ENCODE measurements at regions not wholly inside any gene's neighbourhood (a gene's known extent, or its start where the extent isn't known, plus 50 kb on each side); places are given as distances from the start of the nearest gene placed in this dataset.
"Not testable (repeated sequence)": the region's sequence is repeated elsewhere in the genome, so short reads cannot be mapped to it uniquely, and the experiment has no call there.

- H3K4me1 ChIP-seq, result 0 out of 2 replicates have a peak, but pooled peaks cover 2% of the 10 kb centered on the region
- no peak for TF ChIP-seq Cebpa-rat (IDR thresholded peaks at IDR 0.05)
- H3K27ac ChIP-seq, result no peak overlapping the region
- H3K36me3 ChIP-seq, result no peaks in the 10 kb centered on the region
- H3K27me3 ChIP-seq, result no peaks in the 10 kb centered on the region
- H3K9ac ChIP-seq, result no peak overlapping the region
- no peak overlapping the region for H3K4me3 ChIP-seq
- H3K9me3 ChIP-seq, result no peaks in the 10 kb centered on the region
- no peaks in the 10 kb centered on the region for H4K20me1 ChIP-seq
- H3K4me2 ChIP-seq, result no peak overlapping the region
Measured at GRCh38 chr6:76214546-76214945, 142.1 kb upstream of the IMPG1 start.

- Histone ChIP-seq H4K20me1 (no peaks in the 10 kb centered on the region), H3K4me2 (peak overlapping the region; percentile 60), H3K9ac (no peak overlapping the region), H3K4me1 (peaks cover 33% of the 10 kb centered on the region), H3K27ac (no peak overlapping the region), H3K27me3 (no peaks in the 10 kb centered on the region), H3K9me3 (peaks cover 45% of the 10 kb centered on the region), H3K4me3 (no peak overlapping the region), H3K36me3 (no peaks in the 10 kb centered on the region)
- TF ChIP-seq Cebpa-rat (IDR thresholded peaks at IDR 0.05), result no peak
Measured at GRCh38 chr6:76174722-76175121, 102.3 kb upstream of the IMPG1 start.

GRCh38 chr6:76166874-76167273, 94.4 kb upstream of the IMPG1 start:
- Histone ChIP-seq H3K4me3 (no peak overlapping the region), H3K9ac (no peak overlapping the region), H3K9me3 (peaks cover 58% of the 10 kb centered on the region), H3K4me2 (no peak overlapping the region), H3K36me3 (no peaks in the 10 kb centered on the region), H3K27ac (no peak overlapping the region), H3K4me1 (peaks cover 6% of the 10 kb centered on the region; the same call in 1 of the 2 replicates), H3K27me3 (no peaks in the 10 kb centered on the region), H4K20me1 (no peaks in the 10 kb centered on the region)
- TF ChIP-seq Cebpa-rat (IDR thresholded peaks at IDR 0.05), result no peak

- peaks cover 6% of the 10 kb centered on the region; the same call in 1 of the 2 replicates for H3K4me1 ChIP-seq
- no peak overlapping the region for H3K4me2 ChIP-seq
- H3K27ac ChIP-seq, result no peak overlapping the region
- H3K9ac ChIP-seq, result no peak overlapping the region
- no peak overlapping the region for H3K4me3 ChIP-seq
- no peaks in the 10 kb centered on the region for H4K20me1 ChIP-seq
- no peaks in the 10 kb centered on the region for H3K36me3 ChIP-seq
- peaks cover 54% of the 10 kb centered on the region for H3K9me3 ChIP-seq
- no peak for TF ChIP-seq Cebpa-rat (IDR thresholded peaks at IDR 0.05)
- no peaks in the 10 kb centered on the region for H3K27me3 ChIP-seq
Measured at GRCh38 chr6:76166297-76166696, 93.8 kb upstream of the IMPG1 start.

- Histone ChIP-seq H3K4me3 (no peak overlapping the region), H3K9ac (no peak overlapping the region), H3K36me3 (no peaks in the 10 kb centered on the region), H3K4me1 (peaks cover 6% of the 10 kb centered on the region; the same call in 1 of the 2 replicates), H3K4me2 (no peak overlapping the region), H4K20me1 (no peaks in the 10 kb centered on the region), H3K9me3 (peaks cover 50% of the 10 kb centered on the region), H3K27me3 (no peaks in the 10 kb centered on the region), H3K27ac (no peak overlapping the region)
- no peak for TF ChIP-seq Cebpa-rat (IDR thresholded peaks at IDR 0.05)
Measured at GRCh38 chr6:76165471-76166221, 93.2 kb upstream of the IMPG1 start.

- Histone ChIP-seq H3K4me3 (no peak overlapping the region), H3K36me3 (no peaks in the 10 kb centered on the region), H3K9ac (no peak overlapping the region), H3K4me2 (no peak overlapping the region), H3K4me1 (peaks cover 6% of the 10 kb centered on the region; the same call in 1 of the 2 replicates), H3K27ac (no peak overlapping the region), H4K20me1 (no peaks in the 10 kb centered on the region), H3K27me3 (no peaks in the 10 kb centered on the region), H3K9me3 (peaks cover 55% of the 10 kb centered on the region)
- TF ChIP-seq Cebpa-rat (IDR thresholded peaks at IDR 0.05), result no peak
Measured at GRCh38 chr6:76162811-76163210, 90.3 kb upstream of the IMPG1 start.

- not testable (repeated sequence) for H3K4me2 ChIP-seq, H4K20me1 ChIP-seq, H3K27ac ChIP-seq, H3K9ac ChIP-seq, H3K4me1 ChIP-seq, H3K27me3 ChIP-seq, H3K36me3 ChIP-seq, H3K4me3 ChIP-seq
- peaks cover 41% of the 10 kb centered on the region for H3K9me3 ChIP-seq
Measured at GRCh38 chr6:76157800-76158199, 85.3 kb upstream of the IMPG1 start.

GRCh38 chr6:76135481-76135880, 63.0 kb upstream of the IMPG1 start:
- 0 out of 2 replicates have a peak, but pooled peaks cover 7% of the 10 kb centered on the region for H3K9me3 ChIP-seq
- no peaks in the 10 kb centered on the region for H3K27me3 ChIP-seq
- no peak overlapping the region for H3K27ac ChIP-seq
- H3K4me3 ChIP-seq, result no peak overlapping the region
- no peaks in the 10 kb centered on the region for H3K4me1 ChIP-seq
- no peaks in the 10 kb centered on the region for H3K36me3 ChIP-seq
- no peak overlapping the region for H3K4me2 ChIP-seq
- no peak for TF ChIP-seq Cebpa-rat (IDR thresholded peaks at IDR 0.05)
- H4K20me1 ChIP-seq, result no peaks in the 10 kb centered on the region
- H3K9ac ChIP-seq, result no peak overlapping the region

- H3K27ac ChIP-seq, result no peak overlapping the region
- H3K27me3 ChIP-seq, result no peaks in the 10 kb centered on the region
- H3K4me2 ChIP-seq, result no peak overlapping the region
- no peak for TF ChIP-seq Cebpa-rat (IDR thresholded peaks at IDR 0.05)
- H3K36me3 ChIP-seq, result no peaks in the 10 kb centered on the region
- no peak overlapping the region for H3K4me3 ChIP-seq
- H4K20me1 ChIP-seq, result no peaks in the 10 kb centered on the region
- H3K9me3 ChIP-seq, result 0 out of 2 replicates have a peak, but pooled peaks cover 7% of the 10 kb centered on the region
- H3K4me1 ChIP-seq, result no peaks in the 10 kb centered on the region
- no peak overlapping the region for H3K9ac ChIP-seq
Measured at GRCh38 chr6:76134651-76135050, 62.2 kb upstream of the IMPG1 start.

- no peak for TF ChIP-seq Cebpa-rat (IDR thresholded peaks at IDR 0.05)
- Histone ChIP-seq H3K36me3 (no peaks in the 10 kb centered on the region), H4K20me1 (no peaks in the 10 kb centered on the region), H3K9ac (no peak overlapping the region), H3K27me3 (no peaks in the 10 kb centered on the region), H3K27ac (no peak overlapping the region), H3K4me3 (no peak overlapping the region), H3K9me3 (no peaks in the 10 kb centered on the region), H3K4me1 (no peaks in the 10 kb centered on the region), H3K4me2 (no peak overlapping the region)
Measured at GRCh38 chr6:76124018-76124417, 51.6 kb upstream of the IMPG1 start.
